NCI-H1105 (cell line): ENCODE measurements at regions not wholly inside any gene's neighbourhood (a gene's known extent, or its start where the extent isn't known, plus 50 kb on each side); places are given as distances from the start of the nearest gene placed in this dataset.
"Not testable (repeated sequence)": the region's sequence is repeated elsewhere in the genome, so short reads cannot be mapped to it uniquely, and the experiment has no call there.

Experiments used
- DNase-seq: peaks from one replicate; lab custom pipeline; 2025; lab: John Stamatoyannopoulos, UW

GRCh38 chr4:12458621-12459020 is 1025.5 kb downstream of the RAB28 start:
- no peak for DNase-seq

GRCh38 chr4:12452291-12452690 is 1023.6 kb upstream of the HS3ST1 start:
- DNase-seq: no peak

GRCh38 chr4:12447451-12447850 is 1018.8 kb upstream of the HS3ST1 start:
- DNase-seq: no peak

GRCh38 chr4:12446657-12447185 is 1018.0 kb upstream of the HS3ST1 start:
- no peak for DNase-seq

- no peak for DNase-seq
These were observed 1017.6 kb upstream of the HS3ST1 start for GRCh38 chr4:12446256-12446655.

GRCh38 chr4:12445711-12446235 is 1017.1 kb upstream of the HS3ST1 start:
- no peak for DNase-seq

- no peak for DNase-seq
These were observed 1011.1 kb upstream of the HS3ST1 start for GRCh38 chr4:12439633-12440305.

- DNase-seq: not testable (repeated sequence)
These were observed 1002.6 kb upstream of the HS3ST1 start for GRCh38 chr4:12431259-12431658.

GRCh38 chr4:12421364-12421763 is 992.7 kb upstream of the HS3ST1 start:
- no peak for DNase-seq

GRCh38 chr4:12416755-12417154 is 988.1 kb upstream of the HS3ST1 start:
- no peak for DNase-seq

GRCh38 chr4:12414181-12414812 is 985.6 kb upstream of the HS3ST1 start:
- no peak for DNase-seq

GRCh38 chr4:12411072-12411471 is 982.4 kb upstream of the HS3ST1 start:
- no peak for DNase-seq

GRCh38 chr4:12409507-12410190 is 981.0 kb upstream of the HS3ST1 start:
- no peak for DNase-seq

GRCh38 chr4:12408364-12408763 is 979.7 kb upstream of the HS3ST1 start:
- no peak for DNase-seq

GRCh38 chr4:12403175-12403574 is 974.5 kb upstream of the HS3ST1 start:
- DNase-seq: no peak

GRCh38 chr4:12399781-12400180 is 971.1 kb upstream of the HS3ST1 start:
- no peak for DNase-seq

GRCh38 chr4:12393631-12394262 is 965.1 kb upstream of the HS3ST1 start:
- no peak for DNase-seq

GRCh38 chr4:12389604-12390003 is 960.9 kb upstream of the HS3ST1 start:
- no peak for DNase-seq

GRCh38 chr4:12382567-12382966 is 953.9 kb upstream of the HS3ST1 start:
- DNase-seq: no peak

GRCh38 chr4:12379191-12379590 is 950.5 kb upstream of the HS3ST1 start:
- DNase-seq: no peak

GRCh38 chr4:12375805-12376204 is 947.1 kb upstream of the HS3ST1 start:
- DNase-seq: no peak

- DNase-seq: not testable (repeated sequence)
These were observed 937.2 kb upstream of the HS3ST1 start for GRCh38 chr4:12365869-12366268.
